ENCODE measurements at regions not wholly inside any gene's neighbourhood (a gene's known extent, or its start where the extent isn't known, plus 50 kb on each side); places are given as distances from the start of the nearest gene placed in this dataset.

- Histone ChIP-seq H3K14ac (ENCODE audit: low read length) (no peak overlapping the region), H3K79me1 (ENCODE audit: low read length) (no peaks in the 10 kb centered on the region), H2BK5ac (ENCODE audit: low read depth, low read length, poor library complexity) (no peak overlapping the region), H3K36me3 (ENCODE audit: control insufficient read depth in 1 of 2, insufficient read depth in 2 of 2, low read length in 2 of 2) (no peaks in the 10 kb centered on the region), H2AK5ac (ENCODE audit: low read length) (no peak overlapping the region), H2AFZ (ENCODE audit: insufficient read depth, low read length, poor library complexity) (no peak overlapping the region), H3K27me3 (ENCODE audit: insufficient read depth, low read length) (no peaks in the 10 kb centered on the region), H3K4ac (ENCODE audit: low read depth, low read length) (no peak overlapping the region), H3K4me1 (ENCODE audit: control insufficient read depth in 1 of 2, insufficient read depth in 2 of 2, low read length in 2 of 2) (no peaks in the 10 kb centered on the region), H2BK120ac (ENCODE audit: insufficient read depth, low read length, poor library complexity) (no peak overlapping the region), H3K27ac (ENCODE audit: low read depth, low read length) (no peak overlapping the region), H4K12ac (ENCODE audit: low read depth, low read length) (no peak overlapping the region), H3K23ac (ENCODE audit: low read length) (no peak overlapping the region), H3K9me3 (ENCODE audit: insufficient read depth, low read depth, low read length) (no peaks in the 10 kb centered on the region), H2BK12ac (ENCODE audit: low read length) (no peak overlapping the region), H3K79me2 (ENCODE audit: control insufficient read depth, insufficient read depth, low read length, poor library complexity) (no peaks in the 10 kb centered on the region), H3K4me3 (ENCODE audit: low read depth, low read length) (no peak overlapping the region), H3K4me2 (ENCODE audit: low read length) (no peak overlapping the region), H4K8ac (ENCODE audit: low read depth, low read length) (no peak overlapping the region), H4K91ac (ENCODE audit: low read depth, low read length) (no peak overlapping the region), H3K9ac (ENCODE audit: low read length) (no peak overlapping the region), H3K18ac (ENCODE audit: low read length) (no peak overlapping the region)
- WGBS (ENCODE audit: extremely low coverage, insufficient coverage, insufficient read length): no CpG with 5 or more reads among the region's 4 CpGs
- no peak for DNase-seq
These were observed 195.3 kb upstream of the CDH2 start for GRCh38 chr18:28372186-28372585.

GRCh38 chr18:28366676-28367075 lies 189.7 kb upstream of the CDH2 start:
- no peak overlapping the region for H3K4ac ChIP-seq (ENCODE audit: low read depth, low read length)
- H4K8ac ChIP-seq (ENCODE audit: low read depth, low read length): no peak overlapping the region

GRCh38 chr18:28365411-28365831 lies 188.5 kb upstream of the CDH2 start:
- no peak overlapping the region for H2AK5ac ChIP-seq (ENCODE audit: low read length)
- no peak overlapping the region for H3K4me3 ChIP-seq (ENCODE audit: low read depth, low read length)
- no peaks in the 10 kb centered on the region for H3K36me3 ChIP-seq (ENCODE audit: control insufficient read depth in 1 of 2, insufficient read depth in 2 of 2, low read length in 2 of 2)
- H4K8ac ChIP-seq (ENCODE audit: low read depth, low read length): no peak overlapping the region
- H3K18ac ChIP-seq (ENCODE audit: low read length): no peak overlapping the region
- H2BK12ac ChIP-seq (ENCODE audit: low read length): no peak overlapping the region
- no peak overlapping the region for H2BK5ac ChIP-seq (ENCODE audit: low read depth, low read length, poor library complexity)
- no peak overlapping the region for H3K4me2 ChIP-seq (ENCODE audit: low read length)
- no CpG with 5 or more reads among the region's 1 CpG for WGBS (ENCODE audit: extremely low coverage, insufficient coverage, insufficient read length)
- H3K79me1 ChIP-seq (ENCODE audit: low read length): no peaks in the 10 kb centered on the region
- H3K27me3 ChIP-seq (ENCODE audit: insufficient read depth, low read length): no peaks in the 10 kb centered on the region
- peak; percentile 62 to 73 for DNase-seq
- no peak overlapping the region for H2BK120ac ChIP-seq (ENCODE audit: insufficient read depth, low read length, poor library complexity)
- H3K9me3 ChIP-seq (ENCODE audit: insufficient read depth, low read depth, low read length): no peaks in the 10 kb centered on the region
- H3K79me2 ChIP-seq (ENCODE audit: control insufficient read depth, insufficient read depth, low read length, poor library complexity): no peaks in the 10 kb centered on the region
- H2AFZ ChIP-seq (ENCODE audit: insufficient read depth, low read length, poor library complexity): no peak overlapping the region
- H3K9ac ChIP-seq (ENCODE audit: low read length): no peak overlapping the region
- no peak overlapping the region for H3K23ac ChIP-seq (ENCODE audit: low read length)
- no peak overlapping the region for H3K14ac ChIP-seq (ENCODE audit: low read length)
- H4K91ac ChIP-seq (ENCODE audit: low read depth, low read length): no peak overlapping the region
- no peak overlapping the region for H4K12ac ChIP-seq (ENCODE audit: low read depth, low read length)
- no peak overlapping the region for H3K4ac ChIP-seq (ENCODE audit: low read depth, low read length)
- no peak overlapping the region for H3K27ac ChIP-seq (ENCODE audit: low read depth, low read length)
- H3K4me1 ChIP-seq (ENCODE audit: control insufficient read depth in 1 of 2, insufficient read depth in 2 of 2, low read length in 2 of 2): no peaks in the 10 kb centered on the region

More at GRCh38 chr18:28366676-28367075, 189.7 kb upstream of the CDH2 start:
- no peak overlapping the region for H4K91ac ChIP-seq (ENCODE audit: low read depth, low read length)
- no peak overlapping the region for H3K23ac ChIP-seq (ENCODE audit: low read length)
- no peak overlapping the region for H3K27ac ChIP-seq (ENCODE audit: low read depth, low read length)
- H3K79me1 ChIP-seq (ENCODE audit: low read length): no peaks in the 10 kb centered on the region
- H2BK5ac ChIP-seq (ENCODE audit: low read depth, low read length, poor library complexity): no peak overlapping the region
- no CpG with 5 or more reads among the region's 4 CpGs for WGBS (ENCODE audit: extremely low coverage, insufficient coverage, insufficient read length)
- H3K4me1 ChIP-seq (ENCODE audit: control insufficient read depth in 1 of 2, insufficient read depth in 2 of 2, low read length in 2 of 2): no peaks in the 10 kb centered on the region
- H3K36me3 ChIP-seq (ENCODE audit: control insufficient read depth in 1 of 2, insufficient read depth in 2 of 2, low read length in 2 of 2): no peaks in the 10 kb centered on the region
- no peak overlapping the region for H3K14ac ChIP-seq (ENCODE audit: low read length)
- no peak overlapping the region for H2BK12ac ChIP-seq (ENCODE audit: low read length)
- H3K9me3 ChIP-seq (ENCODE audit: insufficient read depth, low read depth, low read length): no peaks in the 10 kb centered on the region
- no peak overlapping the region for H3K9ac ChIP-seq (ENCODE audit: low read length)
- H3K18ac ChIP-seq (ENCODE audit: low read length): no peak overlapping the region
- no peak overlapping the region for H4K12ac ChIP-seq (ENCODE audit: low read depth, low read length)
- no peak overlapping the region for H3K4me2 ChIP-seq (ENCODE audit: low read length)
- H3K79me2 ChIP-seq (ENCODE audit: control insufficient read depth, insufficient read depth, low read length, poor library complexity): no peaks in the 10 kb centered on the region
- no peak overlapping the region for H2AK5ac ChIP-seq (ENCODE audit: low read length)
- no peak overlapping the region for H2BK120ac ChIP-seq (ENCODE audit: insufficient read depth, low read length, poor library complexity)
- no peak overlapping the region for H2AFZ ChIP-seq (ENCODE audit: insufficient read depth, low read length, poor library complexity)
- no peak overlapping the region for H3K4me3 ChIP-seq (ENCODE audit: low read depth, low read length)
- no peaks in the 10 kb centered on the region for H3K27me3 ChIP-seq (ENCODE audit: insufficient read depth, low read length)
- no peak for DNase-seq

GRCh38 chr18:28363124-28363523 lies 186.2 kb upstream of the CDH2 start:
- no peak overlapping the region for H2BK5ac ChIP-seq (ENCODE audit: low read depth, low read length, poor library complexity)
- no peak overlapping the region for H2AFZ ChIP-seq (ENCODE audit: insufficient read depth, low read length, poor library complexity)
- H3K27me3 ChIP-seq (ENCODE audit: insufficient read depth, low read length): no peaks in the 10 kb centered on the region
- H3K14ac ChIP-seq (ENCODE audit: low read length): no peak overlapping the region
- WGBS (ENCODE audit: extremely low coverage, insufficient coverage, insufficient read length): no CpG with 5 or more reads among the region's 8 CpGs
- H4K8ac ChIP-seq (ENCODE audit: low read depth, low read length): no peak overlapping the region
- H3K18ac ChIP-seq (ENCODE audit: low read length): no peak overlapping the region
- no peak overlapping the region for H4K12ac ChIP-seq (ENCODE audit: low read depth, low read length)
- no peaks in the 10 kb centered on the region for H3K9me3 ChIP-seq (ENCODE audit: insufficient read depth, low read depth, low read length)
- no peaks in the 10 kb centered on the region for H3K79me1 ChIP-seq (ENCODE audit: low read length)
- H2BK120ac ChIP-seq (ENCODE audit: insufficient read depth, low read length, poor library complexity): no peak overlapping the region
- H3K9ac ChIP-seq (ENCODE audit: low read length): no peak overlapping the region
- H2BK12ac ChIP-seq (ENCODE audit: low read length): no peak overlapping the region
- H3K79me2 ChIP-seq (ENCODE audit: control insufficient read depth, insufficient read depth, low read length, poor library complexity): no peaks in the 10 kb centered on the region
- H3K4ac ChIP-seq (ENCODE audit: low read depth, low read length): no peak overlapping the region
- no peak overlapping the region for H3K4me3 ChIP-seq (ENCODE audit: low read depth, low read length)
- H3K27ac ChIP-seq (ENCODE audit: low read depth, low read length): no peak overlapping the region
- no peak overlapping the region for H4K91ac ChIP-seq (ENCODE audit: low read depth, low read length)
- no peaks in the 10 kb centered on the region for H3K36me3 ChIP-seq (ENCODE audit: control insufficient read depth in 1 of 2, insufficient read depth in 2 of 2, low read length in 2 of 2)
- H2AK5ac ChIP-seq (ENCODE audit: low read length): no peak overlapping the region
- no peaks in the 10 kb centered on the region for H3K4me1 ChIP-seq (ENCODE audit: control insufficient read depth in 1 of 2, insufficient read depth in 2 of 2, low read length in 2 of 2)
- no peak overlapping the region for H3K23ac ChIP-seq (ENCODE audit: low read length)
- H3K4me2 ChIP-seq (ENCODE audit: low read length): no peak overlapping the region
- no peak for DNase-seq
